ENCODE measurements at regions not wholly inside any gene's neighbourhood (a gene's known extent, or its start where the extent isn't known, plus 50 kb on each side); places are given as distances from the start of the nearest gene placed in this dataset.
"Not testable (repeated sequence)": the region's sequence is repeated elsewhere in the genome, so short reads cannot be mapped to it uniquely, and the experiment has no call there.

DNA sequence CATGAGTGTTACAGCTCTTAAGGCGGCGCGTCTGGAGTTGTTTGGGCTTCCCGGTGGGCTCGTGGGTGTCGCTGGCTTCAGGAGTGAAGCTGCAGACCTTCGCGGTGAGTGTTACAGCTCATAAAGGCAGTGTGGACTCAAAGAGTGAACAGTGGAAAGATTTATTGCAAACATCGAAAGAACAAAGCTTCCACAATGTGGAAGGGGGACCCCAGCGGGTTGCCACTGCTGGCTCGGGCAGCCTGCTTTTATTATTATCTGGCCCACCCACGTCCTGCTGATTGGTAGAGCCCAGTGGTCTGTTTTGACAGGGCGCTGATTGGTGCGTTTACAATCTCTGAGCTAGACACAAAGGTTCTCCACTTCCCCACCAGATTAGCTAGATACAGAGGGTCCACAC lies 405.7 kb downstream of the HLX start:
- TF ChIP-seq CTCF (optimal IDR thresholded peaks at IDR 0.05 in 1 of 3, IDR thresholded peaks at IDR 0.05 in 1 of 3, conservative IDR thresholded peaks at IDR 0.05 in 1 of 3; ENCODE audit: extremely low read depth in 1 of 3, insufficient read depth in 2 of 3, low read length in 3 of 3); EZH2 (IDR thresholded peaks at IDR 0.05; ENCODE audit: low read length): not testable (repeated sequence)
